ENCODE measurements at regions not wholly inside any gene's neighbourhood (a gene's known extent, or its start where the extent isn't known, plus 50 kb on each side); places are given as distances from the start of the nearest gene placed in this dataset.

DNA sequence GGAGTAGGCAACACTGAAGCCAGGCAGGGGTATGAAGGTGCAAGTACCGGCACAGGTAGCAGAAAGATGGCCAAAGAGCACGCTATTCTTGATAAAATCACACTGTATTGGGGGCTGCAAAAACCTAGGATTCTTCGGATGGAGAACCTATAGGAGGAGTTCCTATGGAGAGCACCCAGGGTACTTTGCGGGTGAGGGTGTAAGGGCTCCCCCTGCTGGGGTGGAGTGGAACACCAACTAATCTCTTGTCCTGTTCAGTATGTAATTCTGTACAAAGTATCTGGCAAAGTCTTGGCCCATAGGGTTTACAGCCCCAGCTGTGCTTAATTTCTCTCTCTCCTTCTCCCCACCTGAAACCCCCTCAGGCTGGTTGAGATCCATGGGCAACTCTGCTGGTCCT, 393.1 kb upstream of the ASIC2 start:
- peaks cover 0 to 3% (median 0%) of the 10 kb centered on the region in 7 donors for H3K9me3 Mint-ChIP-seq
- H3K79me2 ChIP-seq (ENCODE audit: insufficient read depth, low read length): no peaks in the 10 kb centered on the region
- H3K36me3 ChIP-seq (replicated peaks in 1 of 2; ENCODE audit: control insufficient read depth in 1 of 2, insufficient read depth in 2 of 2, low read length in 2 of 2): no peaks in the 10 kb centered on the region
- peak in 2 of 3 donors; percentile 4 to 11 for DNase-seq
- no peaks in the 10 kb centered on the region for H3K27me3 ChIP-seq (ENCODE audit: control insufficient read depth in 2 of 2, insufficient read depth in 2 of 2, low read length in 2 of 2)
- H3K27ac Mint-ChIP-seq: no peak overlapping the region
- H3K9ac ChIP-seq (ENCODE audit: insufficient read depth, low read length, poor library complexity, severe bottlenecking): no peak overlapping the region
- intact Hi-C loops (cut with micrococcal nuclease): no loop called here
- H4K20me1 ChIP-seq (ENCODE audit: insufficient read depth, low read length): no peaks in the 10 kb centered on the region
- no peak overlapping the region for H3K4me3 Mint-ChIP-seq
- no peak overlapping the region for H3K4me2 ChIP-seq (replicated peaks; ENCODE audit: extremely low read depth, low read length, poor library complexity, severe bottlenecking)
- WGBS (ENCODE audit: insufficient coverage): 97% methylated on average over 3 of the region's 4 CpGs
- no peak overlapping the region for H2AFZ ChIP-seq (ENCODE audit: insufficient read depth, low read depth, low read length, poor library complexity, severe bottlenecking)
- TF ChIP-seq, protein P1, sequence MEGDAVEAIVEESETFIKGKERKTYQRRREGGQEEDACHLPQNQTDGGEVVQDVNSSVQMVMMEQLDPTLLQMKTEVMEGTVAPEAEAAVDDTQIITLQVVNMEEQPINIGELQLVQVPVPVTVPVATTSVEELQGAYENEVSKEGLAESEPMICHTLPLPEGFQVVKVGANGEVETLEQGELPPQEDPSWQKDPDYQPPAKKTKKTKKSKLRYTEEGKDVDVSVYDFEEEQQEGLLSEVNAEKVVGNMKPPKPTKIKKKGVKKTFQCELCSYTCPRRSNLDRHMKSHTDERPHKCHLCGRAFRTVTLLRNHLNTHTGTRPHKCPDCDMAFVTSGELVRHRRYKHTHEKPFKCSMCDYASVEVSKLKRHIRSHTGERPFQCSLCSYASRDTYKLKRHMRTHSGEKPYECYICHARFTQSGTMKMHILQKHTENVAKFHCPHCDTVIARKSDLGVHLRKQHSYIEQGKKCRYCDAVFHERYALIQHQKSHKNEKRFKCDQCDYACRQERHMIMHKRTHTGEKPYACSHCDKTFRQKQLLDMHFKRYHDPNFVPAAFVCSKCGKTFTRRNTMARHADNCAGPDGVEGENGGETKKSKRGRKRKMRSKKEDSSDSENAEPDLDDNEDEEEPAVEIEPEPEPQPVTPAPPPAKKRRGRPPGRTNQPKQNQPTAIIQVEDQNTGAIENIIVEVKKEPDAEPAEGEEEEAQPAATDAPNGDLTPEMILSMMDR (IDR thresholded peaks at IDR 0.05): peak; percentile 73
- no peaks in the 10 kb centered on the region for H3K4me1 Mint-ChIP-seq
- H3K36me3 Mint-ChIP-seq: no peaks in the 10 kb centered on the region
- no peaks in the 10 kb centered on the region for H3K4me1 ChIP-seq (ENCODE audit: control insufficient read depth in 1 of 2, insufficient read depth in 2 of 2, low read length in 2 of 2)
- H3K9me3 ChIP-seq (replicated peaks in 1 of 2; ENCODE audit: control insufficient read depth in 1 of 2, insufficient read depth in 1 of 2, low read length in 2 of 2): no peaks in the 10 kb centered on the region
- H3K4me3 ChIP-seq (replicated peaks in 1 of 3; ENCODE audit: low read depth in 2 of 3, low read length in 3 of 3): no peak overlapping the region
- no peak overlapping the region for H3K27ac ChIP-seq (ENCODE audit: low read depth in 1 of 2, low read length in 2 of 2)
- peaks cover 0 to 8% (median 0%) of the 10 kb centered on the region in 3 donors for H3K27me3 Mint-ChIP-seq (ENCODE audit: low read depth in 3 of 3)

GRCh38 chr17:33687831-33688230, 394.7 kb upstream of the ASIC2 start:
- Mint-ChIP-seq H3K36me3 (no peaks in the 10 kb centered on the region), H3K27me3 (ENCODE audit: low read depth in 3 of 3) (peaks cover 0 to 8% (median 0%) of the 10 kb centered on the region in 3 donors), H3K4me3 (no peak overlapping the region), H3K4me1 (no peaks in the 10 kb centered on the region), H3K9me3 (peaks cover 0 to 3% (median 0%) of the 10 kb centered on the region in 7 donors), H3K27ac (no peak overlapping the region)
- Histone ChIP-seq H3K4me2 (replicated peaks; ENCODE audit: extremely low read depth, low read length, poor library complexity, severe bottlenecking) (no peak overlapping the region), H4K20me1 (ENCODE audit: insufficient read depth, low read length) (no peaks in the 10 kb centered on the region), H3K79me2 (ENCODE audit: insufficient read depth, low read length) (no peaks in the 10 kb centered on the region), H3K36me3 (replicated peaks in 1 of 2; ENCODE audit: control insufficient read depth in 1 of 2, insufficient read depth in 2 of 2, low read length in 2 of 2) (no peaks in the 10 kb centered on the region), H3K4me3 (replicated peaks in 1 of 3; ENCODE audit: low read depth in 2 of 3, low read length in 3 of 3) (no peak overlapping the region), H3K27me3 (ENCODE audit: control insufficient read depth in 2 of 2, insufficient read depth in 2 of 2, low read length in 2 of 2) (no peaks in the 10 kb centered on the region), H3K27ac (ENCODE audit: low read depth in 1 of 2, low read length in 2 of 2) (no peak overlapping the region), H3K4me1 (ENCODE audit: control insufficient read depth in 1 of 2, insufficient read depth in 2 of 2, low read length in 2 of 2) (no peaks in the 10 kb centered on the region), H2AFZ (ENCODE audit: insufficient read depth, low read depth, low read length, poor library complexity, severe bottlenecking) (no peak overlapping the region), H3K9ac (ENCODE audit: insufficient read depth, low read length, poor library complexity, severe bottlenecking) (no peak overlapping the region), H3K9me3 (replicated peaks in 1 of 2; ENCODE audit: control insufficient read depth in 1 of 2, insufficient read depth in 1 of 2, low read length in 2 of 2) (no peaks in the 10 kb centered on the region)
- WGBS (ENCODE audit: insufficient coverage): 83% methylated on average over 1 of the region's 3 CpGs
- intact Hi-C loops (cut with micrococcal nuclease): no loop called here
- TF ChIP-seq, protein P1 (IDR thresholded peaks at IDR 0.05): no peak
- DNase-seq: no peak

All from CD14-positive monocyte (primary cell).